GM18508 (cell line): ENCODE measurements at regions not wholly inside any gene's neighbourhood (a gene's known extent, or its start where the extent isn't known, plus 50 kb on each side); places are given as distances from the start of the nearest gene placed in this dataset.

Source experiments
- ATAC-seq: cut with Tn5 transposase; IDR thresholded peaks from one replicate; pipeline ENCODE4 v1.9.1; 2021; ENCODE audit warnings: moderate number of reproducible peaks; ENCODE audit not compliant: insufficient read depth, unreplicated experiment

GRCh38 chr14:73800970-73801515 is 50.6 kb upstream of the PTGR2 start:
- no peak for ATAC-seq

GRCh38 chr14:73797543-73798265 is 53.9 kb upstream of the PTGR2 start:
- ATAC-seq = no peak

- ATAC-seq = no peak
Measured at GRCh38 chr14:73796893-73797542, 54.6 kb upstream of the PTGR2 start.

GRCh38 chr14:73796415-73796814 is 55.2 kb upstream of the PTGR2 start:
- ATAC-seq = no peak

- ATAC-seq = no peak
Measured at GRCh38 chr14:73795974-73796373, 55.7 kb upstream of the PTGR2 start.

GRCh38 chr14:73795466-73795865 is 56.2 kb upstream of the PTGR2 start:
- ATAC-seq = no peak

- ATAC-seq = no peak
Measured at GRCh38 chr14:73794146-73794545, 57.5 kb upstream of the PTGR2 start.

GRCh38 chr14:73792481-73792880 is 59.1 kb upstream of the PTGR2 start:
- no peak for ATAC-seq

GRCh38 chr14:73789989-73790581 is 61.5 kb upstream of the PTGR2 start:
- no peak for ATAC-seq

- ATAC-seq = no peak
Measured at GRCh38 chr14:73788701-73789551, 62.7 kb upstream of the PTGR2 start.

- no peak for ATAC-seq
Measured at GRCh38 chr14:73788317-73788598, 63.4 kb upstream of the PTGR2 start.

GRCh38 chr14:73787486-73788316 is 63.9 kb upstream of the PTGR2 start:
- no peak for ATAC-seq

GRCh38 chr14:73786636-73787485 is 64.8 kb upstream of the PTGR2 start:
- ATAC-seq = no peak

GRCh38 chr14:73785834-73786635 is 65.6 kb upstream of the PTGR2 start:
- no peak for ATAC-seq

- no peak for ATAC-seq
Measured at GRCh38 chr14:73785336-73785833, 66.2 kb upstream of the PTGR2 start.

- ATAC-seq = no peak
Measured at GRCh38 chr14:73784988-73785313, 66.7 kb upstream of the PTGR2 start.

- no peak for ATAC-seq
Measured at GRCh38 chr14:73784181-73784987, 67.2 kb upstream of the PTGR2 start.
